Head of caudate nucleus (tissue), 42 donors: ENCODE measurements at regions not wholly inside any gene's neighbourhood (a gene's known extent, or its start where the extent isn't known, plus 50 kb on each side); places are given as distances from the start of the nearest gene placed in this dataset.
"Not testable (repeated sequence)": the region's sequence is repeated elsewhere in the genome, so short reads cannot be mapped to it uniquely, and the experiment has no call there.

Experiments
- DNase-seq, 42 donors: peaks; one replicate each; pipeline versions ENCODE4 v3.0.0 to v3.0.0-alpha.2; 2020 to 2021; ENCODE audit warnings: mixed read lengths in 7 of 42
- intact Hi-C: fragments of 100-400 bp; cut with DNase I; formaldehyde crosslinking; loops from one replicate; pipeline ENCODE4 v1.15.0; 2022

DNA sequence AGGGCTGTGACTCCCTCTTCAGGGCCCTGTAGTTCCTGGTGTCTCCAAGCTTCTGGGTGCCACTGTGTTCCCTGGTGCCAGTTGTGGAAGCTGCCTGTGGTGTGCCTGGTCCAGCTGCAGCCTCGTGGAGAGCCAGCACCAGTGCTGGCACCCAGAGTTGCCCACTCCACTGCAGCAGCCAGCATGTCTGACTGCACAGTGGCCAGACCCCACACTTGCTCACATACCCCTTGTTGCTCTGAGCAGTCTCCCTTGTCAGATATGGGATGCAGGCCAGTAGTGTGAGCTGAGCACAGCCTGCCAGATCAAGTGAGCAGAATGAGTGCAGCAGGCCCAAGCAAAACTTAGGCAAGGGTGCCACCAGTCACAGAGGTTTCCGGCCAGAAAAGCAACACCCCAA lies 108.6 kb downstream of the ZMAT1 start:
- DNase-seq = no peak
- intact Hi-C loops = no loop called here

DNA sequence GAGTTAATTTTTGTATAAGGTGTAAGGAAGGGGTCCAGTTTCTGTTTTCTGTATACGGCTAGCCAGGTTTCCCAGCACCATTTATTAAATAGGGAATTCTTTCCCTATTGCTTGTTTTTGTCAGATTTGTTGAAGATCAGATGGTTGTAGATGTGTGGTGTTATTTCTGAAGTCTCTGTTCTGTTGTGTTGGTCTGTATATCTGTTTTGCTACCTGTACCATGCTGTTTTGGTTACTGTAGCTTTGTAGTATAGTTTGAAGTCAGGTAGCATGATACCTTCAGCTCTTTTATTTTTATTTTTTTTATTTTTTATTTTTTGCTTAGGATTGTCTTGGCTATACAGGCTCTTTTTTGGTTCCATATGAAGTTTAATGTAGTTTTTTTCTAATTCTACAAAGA lies 114.1 kb downstream of the ZMAT1 start:
- intact Hi-C loops, DNase-seq: not testable (repeated sequence)

DNA sequence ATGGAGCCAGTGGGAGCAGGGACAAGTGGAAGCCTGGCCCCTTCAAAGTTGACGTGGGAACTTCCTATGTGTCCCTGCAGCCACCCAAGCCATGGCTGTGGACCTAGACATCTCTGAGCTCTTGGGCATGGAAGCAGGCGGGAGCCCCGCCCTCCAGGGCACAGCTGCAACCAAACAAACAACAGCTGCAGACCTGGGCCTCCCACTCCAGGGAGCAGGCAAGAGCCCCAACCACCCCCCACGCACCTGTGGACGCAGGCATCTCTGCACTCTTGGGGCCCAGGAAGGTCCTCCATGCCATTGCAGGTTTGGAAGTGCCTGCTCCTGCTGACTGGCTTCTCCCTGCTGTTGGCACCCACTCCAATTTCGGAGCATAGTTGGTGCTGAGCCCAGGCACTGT lies 118.6 kb downstream of the ZMAT1 start:
- DNase-seq = no peak
- intact Hi-C loops = no loop called here

DNA sequence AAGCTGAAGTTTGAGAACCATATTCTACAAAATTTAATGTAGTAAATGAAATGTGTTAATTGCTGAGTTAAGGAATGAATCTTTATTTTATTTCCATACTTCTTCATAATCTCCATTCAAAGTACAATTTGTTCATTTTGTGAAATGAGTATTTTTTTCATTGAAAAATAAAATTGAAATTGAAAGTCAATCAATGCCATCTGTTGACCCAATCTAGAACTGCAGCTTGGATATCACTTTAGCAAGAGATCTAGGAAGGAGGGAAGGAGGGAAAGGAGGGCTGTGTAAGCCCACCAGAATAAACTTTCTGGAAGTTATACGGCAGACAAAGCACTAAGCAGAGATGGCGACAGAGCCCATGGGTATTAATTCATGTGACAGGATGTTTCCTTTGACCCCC lies 128.4 kb downstream of the ZMAT1 start:
- intact Hi-C loops = loop anchor here (10.0 kb wide), 1 partner anchor 209 kb away; no protein-coding TSS in a partner anchor
- DNase-seq = peak in 4 of 42 donors; percentile 2 to 26 (median 12)

DNA sequence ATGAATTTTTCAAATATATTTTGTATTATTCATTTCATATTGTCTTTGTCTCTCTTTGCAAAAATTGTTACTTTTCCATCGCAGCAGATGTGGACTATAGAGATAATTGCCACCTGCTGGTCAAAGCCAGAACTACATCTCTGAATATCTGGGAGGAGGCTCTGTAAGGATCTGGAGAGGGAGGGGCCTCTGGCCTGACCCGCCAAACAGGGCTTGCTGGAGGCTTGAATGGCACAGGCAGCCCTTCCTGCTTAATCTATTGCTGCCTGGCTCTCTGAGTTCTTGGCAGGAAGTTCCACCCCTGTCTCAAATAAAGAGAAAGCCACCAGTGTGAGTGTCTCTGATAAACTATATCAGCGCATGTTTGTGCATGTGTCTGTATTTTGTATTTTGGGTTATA lies 132.4 kb downstream of the ZMAT1 start:
- intact Hi-C loops = loop anchor here (5.0 kb wide), 1 partner anchor 382 kb away; no protein-coding TSS in a partner anchor
- DNase-seq = peak; percentile 48 to 94 (median 82)

DNA sequence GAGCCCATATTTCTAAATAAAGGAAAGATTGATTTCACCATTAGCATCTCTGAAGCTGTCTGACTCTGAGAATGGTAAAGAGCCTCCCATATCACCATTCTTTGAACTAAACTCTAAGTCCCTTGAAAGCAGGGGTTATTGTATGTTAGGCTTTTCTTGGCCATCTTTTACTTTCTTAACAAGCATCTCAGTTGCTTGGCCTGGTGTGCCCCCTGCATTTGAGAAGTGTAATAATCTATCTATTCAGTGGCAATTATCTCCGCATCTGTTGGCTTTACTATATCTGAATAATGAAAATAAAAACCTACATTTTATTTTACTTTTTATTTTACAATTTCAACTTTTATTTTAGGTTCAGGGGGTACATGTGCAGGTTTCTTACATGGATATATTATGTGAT lies 128.3 kb upstream of the ARMCX2 start:
- DNase-seq = no peak
- intact Hi-C loops = no loop called here

DNA sequence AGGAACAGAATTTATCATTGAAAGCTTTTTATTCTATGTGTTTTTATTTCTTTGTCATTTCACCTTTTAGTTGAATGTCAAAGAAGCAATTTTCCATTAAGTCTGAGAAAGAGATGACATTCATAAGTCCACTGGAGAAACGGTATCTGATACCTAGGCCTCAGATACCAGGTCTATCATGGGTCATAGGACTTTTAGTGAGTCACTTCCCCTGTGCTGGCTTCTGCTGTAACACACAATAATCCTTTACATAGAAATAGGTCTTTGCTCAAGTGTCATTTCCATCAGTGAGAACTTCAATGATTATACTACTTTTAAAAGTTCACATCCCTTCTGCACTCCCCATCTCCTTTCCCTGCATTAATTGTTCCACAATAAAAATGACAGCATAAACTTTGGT lies 125.5 kb upstream of the ARMCX2 start:
- intact Hi-C loops = no loop called here
- DNase-seq = no peak

DNA sequence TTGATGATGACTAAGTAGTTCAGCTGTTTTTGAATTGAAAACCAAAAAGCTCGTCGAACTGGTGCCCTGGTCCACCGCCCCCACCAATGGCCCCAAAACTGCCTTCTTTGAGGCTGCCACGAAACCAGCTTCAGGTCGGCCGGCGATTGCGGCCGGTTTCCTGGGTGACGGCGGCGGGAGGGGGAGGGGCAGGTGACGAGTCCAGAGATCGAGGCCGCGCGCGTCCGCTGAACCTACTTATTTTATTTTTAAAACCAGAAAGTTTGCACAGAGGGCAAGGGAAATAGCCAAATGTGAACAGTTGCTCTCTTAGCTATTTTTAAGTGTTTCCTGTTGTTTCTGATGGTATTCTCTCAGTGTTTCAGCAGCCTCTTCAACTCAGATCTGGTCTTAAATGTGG lies 120.8 kb upstream of the ARMCX2 start:
- intact Hi-C loops, DNase-seq: not testable (repeated sequence)

DNA sequence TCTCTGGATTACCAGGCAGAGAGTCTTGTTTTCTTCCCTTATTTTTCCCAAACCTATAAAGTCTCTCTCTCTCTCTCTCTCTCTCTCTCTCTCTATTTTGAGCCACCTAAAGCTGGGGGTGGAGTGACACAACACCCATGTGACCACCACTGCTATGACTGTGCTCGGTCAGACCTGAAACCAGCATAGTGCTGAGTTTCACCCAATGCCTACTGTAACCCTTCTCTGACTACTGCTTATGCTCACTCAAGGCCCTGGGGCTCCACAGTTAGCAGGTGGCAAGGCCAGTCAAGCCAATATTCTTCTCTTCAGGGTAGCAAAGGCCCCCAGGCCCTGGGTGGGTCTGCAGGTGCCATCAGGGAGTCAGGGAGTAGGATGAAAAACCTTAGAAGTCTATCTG lies 114.7 kb upstream of the ARMCX2 start:
- intact Hi-C loops = no loop called here
- no peak for DNase-seq

DNA sequence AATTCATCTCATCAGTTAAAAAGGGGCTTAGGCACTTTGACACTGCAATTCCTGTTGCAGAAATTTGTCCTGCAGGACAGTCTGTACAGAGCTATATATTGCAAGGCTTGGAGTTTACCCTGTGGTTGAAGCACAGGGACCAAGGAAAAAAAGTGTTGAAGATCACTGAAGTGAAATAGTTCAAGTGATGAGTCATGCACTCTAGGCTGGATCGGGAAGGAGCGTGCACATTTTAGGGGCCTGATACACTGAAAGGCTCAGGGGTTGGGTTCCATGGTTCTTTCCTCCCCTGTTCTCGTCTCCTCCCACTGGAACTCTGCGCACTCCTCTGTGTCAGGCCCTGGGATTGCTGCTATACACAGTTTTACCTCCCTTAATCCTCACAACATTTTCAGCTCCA lies 104.9 kb upstream of the ARMCX2 start:
- intact Hi-C loops = no loop called here
- DNase-seq = no peak

DNA sequence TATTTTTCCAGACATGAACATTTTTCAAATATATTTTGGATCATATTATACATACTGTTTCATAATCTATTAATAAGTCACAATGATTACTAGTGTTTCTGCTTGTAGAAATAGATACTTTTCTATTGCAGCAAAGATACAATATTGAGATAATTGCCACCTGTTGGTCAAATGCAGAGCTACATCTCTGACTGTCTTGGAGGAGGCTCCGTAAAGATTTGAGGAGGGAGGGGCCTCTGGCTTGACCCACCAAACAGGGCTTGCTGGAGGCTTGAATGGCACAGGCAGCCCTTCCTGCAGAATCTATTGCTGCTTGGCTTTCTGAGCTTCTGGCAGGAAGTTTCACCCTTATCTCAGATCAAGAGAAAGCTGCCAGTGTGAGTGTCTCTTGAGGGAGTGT lies 99.3 kb upstream of the ARMCX2 start:
- intact Hi-C loops = no loop called here
- DNase-seq = peak in 30 of 42 donors; percentile 0 to 56 (median 16)

DNA sequence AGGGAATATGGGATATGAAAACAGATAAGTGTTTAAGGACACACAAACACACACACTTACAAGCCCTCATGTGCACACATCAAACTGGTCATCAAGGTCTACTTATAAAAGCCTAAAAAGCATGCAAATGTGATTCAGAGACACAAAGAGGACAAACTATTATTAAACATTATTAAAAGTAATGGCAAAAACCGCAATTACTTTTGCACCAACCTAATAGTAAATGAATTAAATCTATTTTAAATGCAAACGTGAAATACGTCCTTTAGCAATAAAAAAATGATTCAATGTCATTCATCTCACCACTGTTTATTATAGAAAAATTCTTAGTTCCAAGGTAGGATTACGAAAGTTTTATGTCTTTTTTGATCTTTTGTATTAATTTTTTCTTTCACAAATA lies 91.1 kb upstream of the ARMCX2 start:
- no peak for DNase-seq
- intact Hi-C loops = no loop called here

DNA sequence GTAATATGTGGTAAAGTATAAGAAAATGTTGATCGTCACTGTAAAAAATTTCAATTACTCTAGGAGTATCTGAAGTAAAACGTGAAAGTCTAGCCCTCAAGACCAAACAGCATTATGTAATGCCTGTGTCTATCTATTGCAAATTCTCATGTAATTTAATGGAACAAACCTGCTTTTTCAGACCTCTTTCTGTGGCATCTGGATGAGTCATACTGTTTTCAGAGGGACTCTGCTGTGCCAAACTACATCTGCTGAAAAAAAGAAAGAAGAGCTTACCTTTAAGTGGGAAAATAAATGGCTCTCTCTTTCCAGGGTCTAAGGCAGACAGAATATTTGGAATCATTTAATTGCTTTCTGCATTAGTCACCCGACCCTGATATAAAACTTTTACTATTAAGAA lies 89.8 kb upstream of the ARMCX2 start:
- intact Hi-C loops = no loop called here
- no peak for DNase-seq

DNA sequence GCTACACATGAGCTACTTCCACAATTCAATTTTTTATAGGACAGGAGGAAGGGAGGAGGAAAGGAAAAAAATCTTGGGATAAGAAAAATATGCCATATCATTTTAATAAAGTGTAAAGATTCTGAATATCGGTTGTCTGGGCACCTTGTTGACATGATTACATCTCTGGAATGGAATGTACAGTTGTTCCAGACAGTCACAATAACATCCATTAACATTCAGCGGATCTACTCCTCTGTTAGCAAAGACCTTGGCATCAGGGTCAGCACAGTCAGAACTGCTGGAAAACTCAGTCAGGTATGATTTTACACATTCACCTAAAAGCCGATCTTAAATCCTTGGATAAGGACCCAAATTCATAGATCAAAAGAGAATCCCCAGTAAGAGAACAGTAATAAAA lies 85.4 kb upstream of the ARMCX2 start:
- DNase-seq = no peak
- intact Hi-C loops = no loop called here

DNA sequence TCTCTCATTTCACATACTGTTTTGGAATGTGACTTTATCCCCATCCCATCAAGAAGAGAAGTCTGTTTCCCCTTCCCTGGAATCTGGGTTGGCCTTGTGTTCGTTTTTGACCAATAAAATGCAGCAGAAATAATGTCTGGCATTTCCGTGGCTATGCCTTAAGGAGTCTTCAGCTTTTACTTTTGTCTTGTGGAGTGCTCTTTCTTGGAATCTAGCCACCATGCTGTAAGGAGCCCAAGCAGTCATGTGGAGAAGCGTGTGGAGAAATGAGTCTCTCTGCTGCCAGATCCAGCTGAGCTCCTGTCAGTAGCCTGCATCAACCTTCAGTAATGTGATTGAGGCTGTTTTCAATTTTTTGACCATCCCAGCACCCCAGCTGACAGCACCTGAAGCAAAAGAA lies 84.4 kb upstream of the ARMCX2 start:
- intact Hi-C loops = no loop called here
- DNase-seq = peak in 1 of 42 donors; percentile 1

DNA sequence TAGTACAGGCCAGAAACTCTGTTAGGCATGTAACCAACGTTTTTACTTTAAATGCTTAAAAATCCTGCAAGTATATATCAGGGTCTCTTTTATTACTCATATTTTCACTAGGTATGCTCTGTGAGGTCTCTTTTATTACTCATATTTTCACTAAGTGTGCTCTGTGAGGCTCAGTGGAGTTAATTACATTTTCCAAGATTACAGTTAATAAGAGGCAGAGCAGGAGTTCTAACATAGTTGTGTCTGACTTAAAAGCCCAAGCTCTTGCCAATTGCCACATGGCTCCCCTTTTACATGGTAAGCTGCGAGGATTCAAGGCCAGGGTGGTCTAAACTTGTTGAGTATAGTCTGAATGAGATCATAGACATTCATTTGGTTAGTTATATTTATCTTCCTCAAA lies 81.0 kb upstream of the ARMCX2 start:
- intact Hi-C loops = no loop called here
- DNase-seq = no peak

DNA sequence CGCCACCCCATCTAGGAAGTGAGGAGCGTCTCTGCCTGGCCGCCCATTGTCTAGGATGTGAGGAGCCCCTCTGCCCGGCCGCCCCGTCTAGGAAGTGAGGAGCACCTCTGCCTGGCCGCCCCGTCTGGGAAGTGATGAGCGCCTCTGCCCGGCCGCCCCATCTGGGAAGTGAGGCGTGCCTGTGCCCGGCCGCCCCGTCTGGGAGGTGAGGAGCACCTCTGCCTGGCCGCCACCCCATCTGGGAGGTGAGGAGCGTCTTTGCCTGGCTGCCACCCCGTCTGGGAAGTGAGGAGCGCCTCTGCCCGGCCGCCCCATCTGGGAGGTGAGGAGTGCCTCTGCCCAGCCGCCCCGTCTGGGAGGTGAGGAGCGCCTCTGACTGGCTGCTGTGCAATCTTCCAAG lies 79.2 kb upstream of the ARMCX2 start:
- intact Hi-C loops, DNase-seq: not testable (repeated sequence)

DNA sequence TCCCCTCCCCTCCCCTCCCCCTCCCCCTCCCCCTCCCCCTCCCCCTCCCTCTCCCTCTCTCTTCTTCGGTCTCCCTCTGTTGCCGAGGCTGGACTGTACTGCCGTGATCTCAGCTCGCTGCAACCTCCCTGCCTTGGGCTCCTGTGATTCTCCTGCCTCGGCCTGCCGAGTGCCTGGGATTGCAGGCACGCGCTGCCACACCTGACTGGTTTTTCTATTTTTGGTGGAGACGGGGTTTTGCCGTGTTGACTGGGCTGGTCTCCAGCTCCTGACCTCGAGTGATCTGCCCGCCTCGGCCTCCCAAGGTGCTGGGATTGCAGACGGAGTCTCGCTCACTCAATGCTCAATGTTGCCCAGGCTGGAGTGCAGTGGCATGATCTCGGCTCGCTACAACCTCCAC lies 78.8 kb upstream of the ARMCX2 start:
- intact Hi-C loops, DNase-seq: not testable (repeated sequence)

DNA sequence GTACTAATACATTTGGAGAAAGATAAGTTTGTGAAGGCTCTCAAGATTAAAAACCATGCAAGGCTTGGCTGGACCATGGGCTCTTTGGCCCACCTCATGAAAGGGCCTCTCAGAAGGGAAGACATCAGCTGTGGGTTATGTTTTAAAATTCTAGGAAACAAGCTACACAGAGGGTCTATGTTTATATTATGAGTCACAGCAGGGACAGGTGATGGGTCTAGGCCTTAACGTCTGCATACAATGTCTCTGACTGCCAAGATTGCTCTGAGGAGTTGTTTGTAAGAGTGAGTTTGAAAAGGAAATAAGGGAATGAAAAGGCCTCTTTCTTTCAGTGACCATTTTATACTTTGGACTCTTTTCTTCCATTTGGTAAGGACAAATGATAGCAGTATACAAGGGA lies 77.0 kb upstream of the ARMCX2 start:
- intact Hi-C loops = no loop called here
- DNase-seq = no peak

DNA sequence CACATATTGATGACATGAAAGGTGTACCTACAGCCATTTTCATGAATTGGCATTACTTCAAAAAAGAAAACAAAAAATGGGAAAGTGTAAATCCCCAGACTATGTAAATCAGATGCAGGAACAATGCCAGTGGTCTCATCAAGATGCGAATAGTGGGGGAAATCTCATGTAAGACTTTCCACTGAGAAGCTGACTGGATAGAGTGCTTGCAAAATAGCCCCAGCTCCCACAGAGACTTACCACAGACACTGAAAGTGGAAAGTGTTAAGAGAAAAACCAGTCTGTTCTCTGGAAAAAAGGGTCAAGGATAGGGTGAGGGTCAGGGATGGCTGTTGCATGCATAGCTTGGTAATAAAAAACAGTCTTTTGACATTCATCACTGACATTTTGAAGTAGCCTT lies 73.2 kb upstream of the ARMCX2 start:
- intact Hi-C loops = no loop called here
- DNase-seq = no peak

DNA sequence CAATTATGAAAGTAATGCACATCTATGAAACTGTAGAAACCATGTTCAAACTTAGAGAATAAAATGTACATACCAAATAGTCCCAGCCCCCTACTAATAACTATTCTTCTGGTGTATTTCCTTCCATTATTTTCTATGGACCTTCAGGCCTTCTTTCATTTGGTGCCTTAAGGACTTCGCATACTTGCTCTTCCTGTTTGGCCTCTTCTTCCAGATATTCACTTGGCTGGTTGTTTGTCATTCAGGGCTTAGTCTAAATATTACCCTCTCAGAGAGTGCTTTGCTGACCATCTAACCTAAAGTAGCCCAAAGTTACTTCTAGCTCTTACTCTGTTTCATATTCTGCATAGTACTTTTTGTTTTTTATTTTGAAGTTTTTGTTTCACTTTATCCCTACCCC lies 70.3 kb upstream of the ARMCX2 start:
- intact Hi-C loops = no loop called here
- DNase-seq = no peak
